Esophagus squamous epithelium (tissue), 5 donors: ENCODE measurements at regions not wholly inside any gene's neighbourhood (a gene's known extent, or its start where the extent isn't known, plus 50 kb on each side); places are given as distances from the start of the nearest gene placed in this dataset.

Experiments
- DNase-seq: peaks from one replicate; lab custom pipeline; 2025; lab: John Stamatoyannopoulos, UW
- H3K27ac ChIP-seq, 4 donors: fragments of 200-600 bp; sonication (generic); one replicate each; pipeline ENCODE4 v1.5.1; 2016 to 2019; ENCODE audit warnings: mild to moderate bottlenecking in 1 of 4
- H3K27me3 ChIP-seq, 4 donors: fragments of 200-600 bp; sonication (generic); 1 replicate in 3 of 4; 2 replicates in 1 of 4; pipeline versions ENCODE4 v1.5.1 to v1.6.0; 2017 to 2021; ENCODE audit warnings: antibody characterized with exemption in 1 of 4
- H3K36me3 ChIP-seq, 3 donors: fragments of 200-600 bp; sonication (generic); one replicate each; pipeline ENCODE4 v1.5.1; 2016 to 2019
- H3K4me1 ChIP-seq, 3 donors: fragments of 200-600 bp; sonication (generic); one replicate each; pipeline ENCODE4 v1.5.1; 2017 to 2019
- H3K4me3 ChIP-seq, 4 donors: fragments of 200-600 bp; sonication (generic); 1 replicate in 3 of 4; 2 replicates in 1 of 4; pipeline ENCODE4 v1.5.1; 2016 to 2019; ENCODE audit warnings: mild to moderate bottlenecking in 2 of 4, moderate library complexity in 1 of 4
- H3K9me3 ChIP-seq, 3 donors: fragments of 200-600 bp; sonication (generic); one replicate each; pipeline ENCODE4 v1.5.1; 2016 to 2019
- CTCF ChIP-seq, 6 experiments: fragments of 450-650 bp in 4 of 6; fragments of 200-600 bp in 2 of 6; sonication (generic) in 2 of 6; IDR thresholded peaks; one replicate each; pipeline ENCODE4 v1.5.1; 2016 to 2019; ENCODE audit warnings: antibody characterized with exemption in 6 of 6, mild to moderate bottlenecking in 4 of 6, moderate library complexity in 4 of 6
- POLR2A ChIP-seq, 4 donors: fragments of 450-650 bp; IDR thresholded peaks; one replicate each; pipeline ENCODE4 v1.6.1; 2017; ENCODE audit warnings: antibody characterized with exemption in 4 of 4, mild to moderate bottlenecking in 4 of 4, moderate library complexity in 3 of 4
- WGBS, 2 donors: methylation state at CpG; one replicate each; pipeline ENCODE4 v1.1.5; 2018; 5-methylcytosine and 5-hydroxymethylcytosine counted together
- intact Hi-C: fragments of 100-400 bp; cut with DNase I; formaldehyde crosslinking; loops from one replicate; pipeline ENCODE4 v1.15.0; 2022
- donor health status: DM: yes; HTN: yes; CAD: no.

GRCh38 chr18:64854112-64854511 is 705.2 kb upstream of the LINC00305 start:
- intact Hi-C loops, result no loop called here
- DNase-seq, result no peak
- no peaks in the 10 kb centered on the region for H3K9me3 ChIP-seq
- WGBS, 2 donors, result 56 to 96% methylated on average over 1 of the region's 1 CpG
- TF ChIP-seq POLR2A (IDR thresholded peaks at IDR 0.05) (no peak), CTCF (IDR thresholded peaks at IDR 0.05) (no peak)
- no peak overlapping the region for H3K4me3 ChIP-seq
- H3K27me3 ChIP-seq, result no peaks in the 10 kb centered on the region
- H3K27ac ChIP-seq, result no peak overlapping the region
- H3K36me3 ChIP-seq, result no peaks in the 10 kb centered on the region
- no peaks in the 10 kb centered on the region for H3K4me1 ChIP-seq

- Histone ChIP-seq H3K27ac (no peak overlapping the region), H3K9me3 (no peaks in the 10 kb centered on the region), H3K4me3 (no peak overlapping the region), H3K4me1 (no peaks in the 10 kb centered on the region), H3K36me3 (no peaks in the 10 kb centered on the region), H3K27me3 (no peaks in the 10 kb centered on the region)
- no peak for DNase-seq
- TF ChIP-seq CTCF (IDR thresholded peaks at IDR 0.05) (no peak), POLR2A (IDR thresholded peaks at IDR 0.05) (no peak)
- 46 to 70% methylated on average over 5 of the region's 5 CpGs for WGBS, 2 donors
- intact Hi-C loops, result no loop called here
Observed at GRCh38 chr18:64852281-64852680, 703.4 kb upstream of the LINC00305 start.

GRCh38 chr18:64851726-64852125 is 702.8 kb upstream of the LINC00305 start:
- Histone ChIP-seq H3K4me1 (no peaks in the 10 kb centered on the region), H3K9me3 (no peaks in the 10 kb centered on the region), H3K4me3 (no peak overlapping the region), H3K36me3 (no peaks in the 10 kb centered on the region), H3K27me3 (no peaks in the 10 kb centered on the region), H3K27ac (no peak overlapping the region)
- TF ChIP-seq POLR2A (IDR thresholded peaks at IDR 0.05), result no peak
- TF ChIP-seq CTCF (IDR thresholded peaks at IDR 0.05), result no peak
- 64 to 78% methylated on average over 6 of the region's 6 CpGs for WGBS, 2 donors
- no peak for DNase-seq
- intact Hi-C loops, result no loop called here

- intact Hi-C loops, result no loop called here
Observed at GRCh38 chr18:64850791-64851190, 701.9 kb upstream of the LINC00305 start.

More at GRCh38 chr18:64850791-64851190, 701.9 kb upstream of the LINC00305 start:
- Histone ChIP-seq H3K9me3 (no peaks in the 10 kb centered on the region), H3K36me3 (no peaks in the 10 kb centered on the region), H3K4me1 (no peaks in the 10 kb centered on the region), H3K4me3 (no peak overlapping the region), H3K27ac (no peak overlapping the region), H3K27me3 (no peaks in the 10 kb centered on the region)
- no peak for DNase-seq
- 22 to 33% methylated on average over 1 of the region's 1 CpG for WGBS, 2 donors
- TF ChIP-seq POLR2A (IDR thresholded peaks at IDR 0.05), result no peak
- no peak for TF ChIP-seq CTCF (IDR thresholded peaks at IDR 0.05)
